PC-3 (cell line): ENCODE measurements at regions not wholly inside any gene's neighbourhood (a gene's known extent, or its start where the extent isn't known, plus 50 kb on each side); places are given as distances from the start of the nearest gene placed in this dataset.

Source experiments
- ATAC-seq: fragments of 200-7000 bp; cut with Tn5 transposase; 2 replicates; pipeline ENCODE4 v1.9.1; 2020; ENCODE audit warnings: mild to moderate bottlenecking, moderate library complexity
- BruUV-seq: library from RNA; stranded (reverse); fragments of 400-500 nt; replicated peaks from 2 replicates; lab custom pipeline; 2021; lab: Mats Ljungman, UMichigan
- CTCF ChIA-PET: fragments of 300-600 bp; sonication (Branson Sonifier 250); formaldehyde crosslinking; loops from one replicate; lab custom pipeline; 2022; ENCODE audit warnings: antibody characterized with exemption; lab: Charles Lee
- POLR2A ChIA-PET: fragments of 300-600 bp; sonication (Branson Sonifier 250); formaldehyde crosslinking; loops from one replicate; lab custom pipeline; 2022; ENCODE audit warnings: antibody characterized with exemption; ENCODE audit not compliant: unreplicated experiment; lab: Charles Lee
- DNase-seq: peaks from one replicate; pipeline ENCODE4 v3.0.0-alpha.2; 2015
- H2AFZ ChIP-seq: fragments of 300-600 bp; sonication (generic); 2 replicates; pipeline ENCODE4 v1.6.0; 2016; ENCODE audit warnings: antibody characterized with exemption, low read length
- H3F3A ChIP-seq: fragments of 300-600 bp; sonication (generic); one replicate; pipeline ENCODE4 v1.6.0; 2017; ENCODE audit warnings: antibody characterized with exemption, low read length, control low read depth, mild to moderate bottlenecking; ENCODE audit not compliant: unreplicated experiment
- H3K27ac ChIP-seq: fragments of 300-600 bp; sonication (generic); 2 replicates; pipeline ENCODE4 v1.5.1; 2016; ENCODE audit warnings: mild to moderate bottlenecking, low read length
- H3K27me3 ChIP-seq: fragments of 300-600 bp; sonication (generic); 2 replicates; pipeline ENCODE4 v1.6.1; 2016; ENCODE audit warnings: low read length, mixed read lengths
- H3K36me3 ChIP-seq: fragments of 300-600 bp; sonication (generic); 2 replicates; pipeline ENCODE4 v1.6.1; 2016; ENCODE audit warnings: low read depth, mixed run types, low read length, mixed read lengths
- H3K4me1 ChIP-seq: fragments of 300-600 bp; sonication (generic); 2 replicates; pipeline ENCODE4 v1.5.1; 2016; ENCODE audit warnings: low read length; ENCODE audit not compliant: insufficient read depth
- H3K4me2 ChIP-seq: fragments of 300-600 bp; sonication (generic); 2 replicates; pipeline ENCODE4 v1.6.0; 2016; ENCODE audit warnings: low read length
- H3K4me3 ChIP-seq: fragments of 300-600 bp; sonication (generic); 2 replicates; pipeline ENCODE4 v1.5.1; 2016; ENCODE audit warnings: mild to moderate bottlenecking, low read length, mixed read lengths
- H3K79me2 ChIP-seq: fragments of 300-600 bp; sonication (generic); 2 replicates; pipeline ENCODE4 v1.6.1; 2017; ENCODE audit warnings: low read length, mixed read lengths
- H3K9ac ChIP-seq: fragments of 300-600 bp; sonication (generic); 2 replicates; pipeline ENCODE4 v1.6.0; 2016; ENCODE audit warnings: mild to moderate bottlenecking, low read length
- H3K9me2 ChIP-seq: fragments of 300-600 bp; sonication (generic); replicated peaks from 2 replicates; pipeline ENCODE4 v1.6.1; 2016; ENCODE audit warnings: mixed run types, low read length, mixed read lengths
- H3K9me3 ChIP-seq: fragments of 300-600 bp; sonication (generic); 2 replicates; pipeline ENCODE4 v1.6.1; 2016; ENCODE audit warnings: low read length, mixed read lengths
- H4K20me1 ChIP-seq: fragments of 300-600 bp; sonication (generic); 2 replicates; pipeline ENCODE4 v1.6.1; 2016; ENCODE audit warnings: low read length, mixed read lengths
- CTCF ChIP-seq: fragments of 300-600 bp; sonication (generic); conservative IDR thresholded peaks from 2 replicates; pipeline ENCODE4 v1.5.1; 2017; ENCODE audit warnings: antibody characterized with exemption, low read depth, mild to moderate bottlenecking, low read length
- EZH2 ChIP-seq: fragments of 300-600 bp; sonication (generic); IDR thresholded peaks from one replicate; pipeline ENCODE4 v1.6.1; 2017; ENCODE audit warnings: antibody characterized with exemption, mild to moderate bottlenecking, low read length; ENCODE audit not compliant: unreplicated experiment
- EZH2phosphoT487 ChIP-seq: fragments of 300-600 bp; sonication (generic); IDR thresholded peaks from 2 replicates; pipeline ENCODE4 v1.6.1; 2018; ENCODE audit warnings: mild to moderate bottlenecking, antibody characterized with exemption, low read length, borderline replicate concordance
- intact Hi-C: fragments of 100-400 bp; cut with micrococcal nuclease; formaldehyde crosslinking; loops from 2 replicates; pipeline ENCODE4 v1.9.0; 2023

- CTCF ChIA-PET, result no interaction called here
- Histone ChIP-seq H3K27me3 (no peaks in the 10 kb centered on the region), H3K4me3 (no peak overlapping the region), H3K27ac (no peak overlapping the region), H3K9me3 (no peaks in the 10 kb centered on the region), H3K4me2 (no peak overlapping the region), H3K36me3 (no peaks in the 10 kb centered on the region), H4K20me1 (no peaks in the 10 kb centered on the region), H2AFZ (no peak overlapping the region), H3K79me2 (no peaks in the 10 kb centered on the region), H3F3A (no peaks in the 10 kb centered on the region), H3K4me1 (no peaks in the 10 kb centered on the region), H3K9ac (no peak overlapping the region), H3K9me2 (no peaks in the 10 kb centered on the region)
- DNase-seq (no peak), ATAC-seq (no peak)
- BruUV-seq, result no TSS peak
- intact Hi-C loops, result no loop called here
- POLR2A ChIA-PET, result no interaction called here
- no peak for TF ChIP-seq CTCF
- TF ChIP-seq EZH2phosphoT487, result no peak
- TF ChIP-seq EZH2, result no peak
These were observed 364.7 kb upstream of the POM121L12 start for GRCh38 chr7:52670608-52671225.

GRCh38 chr7:52669031-52669430, 366.4 kb upstream of the POM121L12 start:
- no peaks in the 10 kb centered on the region for H3K4me1 ChIP-seq
- no peaks in the 10 kb centered on the region for H3K9me2 ChIP-seq
- no peaks in the 10 kb centered on the region for H3F3A ChIP-seq
- H4K20me1 ChIP-seq, result no peaks in the 10 kb centered on the region
- H3K9ac ChIP-seq, result no peak overlapping the region
- no peak for ATAC-seq
- intact Hi-C loops, result no loop called here
- ChIA-PET POLR2A (no interaction called here), CTCF (no interaction called here)
- no TSS peak for BruUV-seq
- no peak for DNase-seq
- no peak overlapping the region for H3K4me3 ChIP-seq
- no peaks in the 10 kb centered on the region for H3K79me2 ChIP-seq
- H2AFZ ChIP-seq, result no peak overlapping the region
- no peaks in the 10 kb centered on the region for H3K36me3 ChIP-seq
- no peak overlapping the region for H3K4me2 ChIP-seq
- H3K9me3 ChIP-seq, result no peaks in the 10 kb centered on the region
- TF ChIP-seq EZH2phosphoT487 (no peak), EZH2 (no peak)
- no peak overlapping the region for H3K27ac ChIP-seq
- H3K27me3 ChIP-seq, result no peaks in the 10 kb centered on the region

- no peak overlapping the region for H3K9ac ChIP-seq
- ChIA-PET POLR2A (no interaction called here), CTCF (no interaction called here)
- H3K4me3 ChIP-seq, result no peak overlapping the region
- H3K36me3 ChIP-seq, result no peaks in the 10 kb centered on the region
- BruUV-seq, result no TSS peak
- H3K27ac ChIP-seq, result no peak overlapping the region
- no peak overlapping the region for H3K4me2 ChIP-seq
- no peaks in the 10 kb centered on the region for H3F3A ChIP-seq
- no peaks in the 10 kb centered on the region for H3K9me3 ChIP-seq
- no peaks in the 10 kb centered on the region for H3K9me2 ChIP-seq
- no peak overlapping the region for H2AFZ ChIP-seq
- intact Hi-C loops, result no loop called here
- H3K4me1 ChIP-seq, result no peaks in the 10 kb centered on the region
- H4K20me1 ChIP-seq, result no peaks in the 10 kb centered on the region
- H3K27me3 ChIP-seq, result no peaks in the 10 kb centered on the region
- no peak for TF ChIP-seq EZH2
- no peak for TF ChIP-seq CTCF
- no peak for TF ChIP-seq EZH2phosphoT487
- DNase-seq (no peak), ATAC-seq (no peak)
- no peaks in the 10 kb centered on the region for H3K79me2 ChIP-seq
These were observed 367.0 kb upstream of the POM121L12 start for GRCh38 chr7:52668435-52668834.
